H9 (cell line): ENCODE measurements at regions not wholly inside any gene's neighbourhood (a gene's known extent, or its start where the extent isn't known, plus 50 kb on each side); places are given as distances from the start of the nearest gene placed in this dataset.

Source experiments
- DNase-seq: peaks from one replicate; pipeline ENCODE4 v3.0.0-alpha.2; 2017
- H2AFZ ChIP-seq: one replicate; pipeline ENCODE4 v1.6.1; 2013; ENCODE audit warnings: mild to moderate bottlenecking, low read length, control low read depth, moderate library complexity
- H2AK5ac ChIP-seq: 2 replicates; pipeline ENCODE4 v1.6.1; 2013; ENCODE audit warnings: low read length, control low read depth, mixed read lengths; ENCODE audit not compliant: insufficient read length
- H2BK120ac ChIP-seq: one replicate; pipeline ENCODE4 v1.6.1; 2013; ENCODE audit warnings: low read depth, mild to moderate bottlenecking, low read length, control low read depth, inconsistent platforms; ENCODE audit not compliant: poor library complexity, severe bottlenecking
- H2BK12ac ChIP-seq: 2 replicates; pipeline ENCODE4 v1.6.1; 2013; ENCODE audit warnings: low read length, control low read depth, mixed read lengths, low read depth; ENCODE audit not compliant: insufficient read length
- H2BK15ac ChIP-seq: 2 replicates; pipeline ENCODE4 v1.6.1; 2013; ENCODE audit warnings: low read depth, low read length, control low read depth
- H2BK20ac ChIP-seq: one replicate; pipeline ENCODE4 v1.6.1; 2013; ENCODE audit warnings: low read depth, mild to moderate bottlenecking, low read length, control low read depth, inconsistent platforms; ENCODE audit not compliant: poor library complexity, severe bottlenecking
- H2BK5ac ChIP-seq: 2 replicates; pipeline ENCODE4 v1.6.1; 2013; ENCODE audit warnings: low read length, control low read depth, mixed read lengths; ENCODE audit not compliant: insufficient read length
- H3K14ac ChIP-seq: 2 replicates; pipeline ENCODE4 v1.6.1; 2013; ENCODE audit warnings: low read length, control low read depth; ENCODE audit not compliant: insufficient read depth
- H3K18ac ChIP-seq: 2 replicates; pipeline ENCODE4 v1.6.1; 2013; ENCODE audit warnings: low read depth, mild to moderate bottlenecking, mixed read lengths, low read length, control low read depth; ENCODE audit not compliant: insufficient read length
- H3K23ac ChIP-seq: 2 replicates; pipeline ENCODE4 v1.6.1; 2013; ENCODE audit warnings: low read length, control low read depth, mixed read lengths, low read depth; ENCODE audit not compliant: insufficient read length
- H3K23me2 ChIP-seq: 2 replicates; pipeline ENCODE4 v1.6.1; 2013; ENCODE audit warnings: low read depth, mild to moderate bottlenecking, mixed read lengths, low read length, control low read depth; ENCODE audit not compliant: insufficient read length, poor library complexity, severe bottlenecking
- H3K27ac ChIP-seq: 2 replicates; pipeline ENCODE4 v1.5.1; 2013; ENCODE audit warnings: low read length, control low read depth, mixed read lengths, low read depth; ENCODE audit not compliant: insufficient read length
- H3K27me3 ChIP-seq: 2 replicates; pipeline ENCODE4 v1.6.1; 2013; ENCODE audit warnings: low read length, control low read depth, inconsistent platforms; ENCODE audit not compliant: insufficient read depth
- H3K4ac ChIP-seq: 2 replicates; pipeline ENCODE4 v1.6.1; 2013; ENCODE audit warnings: low read depth, mild to moderate bottlenecking, control low read depth, inconsistent platforms, low read length, moderate library complexity
- H3K4me1 ChIP-seq: 2 replicates; pipeline ENCODE4 v1.6.1; 2013; ENCODE audit warnings: low read length, control low read depth, inconsistent platforms; ENCODE audit not compliant: insufficient read depth
- H3K4me2 ChIP-seq: 2 replicates; pipeline ENCODE4 v1.6.1; 2013; ENCODE audit warnings: low read length, control low read depth, mixed read lengths; ENCODE audit not compliant: insufficient read length, insufficient read depth
- H3K56ac ChIP-seq: 2 replicates; pipeline ENCODE4 v1.6.1; 2013; ENCODE audit warnings: low read depth, mild to moderate bottlenecking, mixed read lengths, low read length, control low read depth; ENCODE audit not compliant: insufficient read length
- H3K79me1 ChIP-seq: 2 replicates; pipeline ENCODE4 v1.6.1; 2013; ENCODE audit warnings: low read depth, mild to moderate bottlenecking, moderate library complexity, low read length, control low read depth, inconsistent platforms; ENCODE audit not compliant: insufficient read depth, poor library complexity, severe bottlenecking
- H3K79me2 ChIP-seq: 2 replicates; pipeline ENCODE4 v1.6.1; 2013; ENCODE audit warnings: low read length, control low read depth, inconsistent platforms; ENCODE audit not compliant: insufficient read depth
- H3K9ac ChIP-seq: 2 replicates; pipeline ENCODE4 v1.6.1; 2013; ENCODE audit warnings: low read length, control low read depth, mixed read lengths; ENCODE audit not compliant: insufficient read length; ENCODE audit errors: extremely low read depth
- H3K9me3 ChIP-seq: one replicate; pipeline ENCODE4 v1.6.1; 2013; ENCODE audit warnings: low read depth, low read length, inconsistent platforms; ENCODE audit not compliant: control insufficient read depth
- H3T11ph ChIP-seq: one replicate; pipeline ENCODE4 v1.6.1; 2013; ENCODE audit warnings: mild to moderate bottlenecking, low read length, control low read depth, inconsistent platforms
- H4K20me1 ChIP-seq: one replicate; pipeline ENCODE4 v1.6.1; 2013; ENCODE audit not compliant: control insufficient read depth, insufficient read length, insufficient read depth
- H4K5ac ChIP-seq: 2 replicates; pipeline ENCODE4 v1.6.1; 2013; ENCODE audit warnings: low read depth, mild to moderate bottlenecking, mixed read lengths, low read length, control low read depth; ENCODE audit not compliant: insufficient read length
- H4K8ac ChIP-seq: replicated peaks from 2 replicates; pipeline ENCODE4 v1.6.1; 2013; ENCODE audit warnings: low read length, control low read depth, mixed read lengths, low read depth; ENCODE audit not compliant: insufficient read length
- H4K91ac ChIP-seq: 2 replicates; pipeline ENCODE4 v1.6.1; 2013; ENCODE audit warnings: low read depth, mild to moderate bottlenecking, moderate library complexity, mixed read lengths, low read length, control low read depth; ENCODE audit not compliant: insufficient read length
- H3K27ac Mint-ChIP-seq, 3 experiments: 2 replicates in 2 of 3; 3 replicates in 1 of 3; pipeline ENCODE4 v1.8.0; 2020 to 2021; ENCODE audit warnings: mixed read lengths in 3 of 3, mild to moderate bottlenecking in 1 of 3, moderate library complexity in 1 of 3
- H3K27me3 Mint-ChIP-seq: 2 replicates; pipeline ENCODE4 v1.8.0; 2021; ENCODE audit warnings: low read depth, mild to moderate bottlenecking, moderate library complexity, mixed read lengths
- H3K36me3 Mint-ChIP-seq, 3 experiments: 2 replicates in 2 of 3; 3 replicates in 1 of 3; pipeline ENCODE4 v1.8.0; 2020 to 2021; ENCODE audit warnings: low read depth in 3 of 3, mixed read lengths in 3 of 3; ENCODE audit not compliant: insufficient read depth in 1 of 3
- H3K4me1 Mint-ChIP-seq, 2 experiments: 2 replicates each; pipeline ENCODE4 v1.8.0; 2020; ENCODE audit warnings: mixed read lengths in 2 of 2
- H3K4me3 Mint-ChIP-seq, 2 experiments: 2 replicates in 1 of 2; 3 replicates in 1 of 2; pipeline ENCODE4 v1.8.0; 2020 to 2021; ENCODE audit warnings: mild to moderate bottlenecking in 2 of 2, mixed read lengths in 2 of 2, moderate library complexity in 1 of 2
- H3K9me3 Mint-ChIP-seq, 2 experiments: 2 replicates in 1 of 2; 3 replicates in 1 of 2; pipeline ENCODE4 v1.8.0; 2020; ENCODE audit warnings: mild to moderate bottlenecking in 2 of 2, mixed read lengths in 2 of 2, moderate library complexity in 1 of 2
- CTCF ChIP-seq: fragments of 200-600 bp; sonication (generic); conservative IDR thresholded peaks from 3 replicates; pipeline ENCODE4 v1.8.0; 2021; ENCODE audit warnings: antibody characterized with exemption, mild to moderate bottlenecking
- WGBS: extraction: QIAGEN DNeasy Blood & Tissue Kit; methylation state at CpG from one replicate; pipeline ENCODE4 v1.1.7; 2013; ENCODE audit warnings: missing lambda C conversion rate, low lambda C conversion rate, mixed read lengths; ENCODE audit not compliant: insufficient read length; ENCODE audit errors: extremely low coverage; 5-methylcytosine and 5-hydroxymethylcytosine counted together

GRCh38 chr2:41027095-41027494 is 575.2 kb upstream of the SLC8A1 start:
- H3K9ac ChIP-seq: no peak overlapping the region
- H3K4me1 ChIP-seq: no peaks in the 10 kb centered on the region; the same call in 1 of the 2 replicates
- H3K27ac Mint-ChIP-seq: no peak overlapping the region; a peak in 1 of 7 replicates
- peaks cover 0 to 4% of the 10 kb centered on the region in 2 experiments; a peak in 2 of 4 replicates for H3K4me1 Mint-ChIP-seq
- no peak overlapping the region for H4K91ac ChIP-seq
- H3K27me3 ChIP-seq: no peaks in the 10 kb centered on the region
- H2AFZ ChIP-seq: no peak overlapping the region
- H2BK12ac ChIP-seq: no peak overlapping the region
- H3K9me3 ChIP-seq: no peaks in the 10 kb centered on the region
- no peak overlapping the region for H4K8ac ChIP-seq
- no peak overlapping the region for H3K56ac ChIP-seq
- H3K23me2 ChIP-seq: no peaks in the 10 kb centered on the region
- no peak overlapping the region for H3T11ph ChIP-seq
- H3K9me3 Mint-ChIP-seq: peaks cover 0 to 4% of the 10 kb centered on the region in 2 experiments; a peak in 2 of 5 replicates
- H3K79me1 ChIP-seq: no peaks in the 10 kb centered on the region
- H2BK120ac ChIP-seq: no peak overlapping the region
- no CpG with 5 or more reads among the region's 3 CpGs for WGBS
- H2BK5ac ChIP-seq: no peak overlapping the region
- H3K18ac ChIP-seq: no peak overlapping the region
- H3K4ac ChIP-seq: no peak overlapping the region
- peaks cover 0 to 5% (median 0%) of the 10 kb centered on the region in 3 experiments; a peak in 1 of 7 replicates for H3K36me3 Mint-ChIP-seq
- no peaks in the 10 kb centered on the region for H3K79me2 ChIP-seq
- H4K5ac ChIP-seq: no peak overlapping the region
- no peak for DNase-seq
- no peaks in the 10 kb centered on the region for H4K20me1 ChIP-seq
- H2BK20ac ChIP-seq: no peak overlapping the region
- no peak overlapping the region for H3K23ac ChIP-seq
- H3K4me3 Mint-ChIP-seq: no peak overlapping the region
- no peak overlapping the region for H3K27ac ChIP-seq
- TF ChIP-seq CTCF: no peak
- no peak overlapping the region for H2BK15ac ChIP-seq
- no peak overlapping the region for H3K4me2 ChIP-seq
- no peaks in the 10 kb centered on the region for H3K27me3 Mint-ChIP-seq
- no peak overlapping the region for H3K14ac ChIP-seq
- H2AK5ac ChIP-seq: no peak overlapping the region
